ENCODE measurements at regions not wholly inside any gene's neighbourhood (a gene's known extent, or its start where the extent isn't known, plus 50 kb on each side); places are given as distances from the start of the nearest gene placed in this dataset.
"Not testable (repeated sequence)": the region's sequence is repeated elsewhere in the genome, so short reads cannot be mapped to it uniquely, and the experiment has no call there.

DNA sequence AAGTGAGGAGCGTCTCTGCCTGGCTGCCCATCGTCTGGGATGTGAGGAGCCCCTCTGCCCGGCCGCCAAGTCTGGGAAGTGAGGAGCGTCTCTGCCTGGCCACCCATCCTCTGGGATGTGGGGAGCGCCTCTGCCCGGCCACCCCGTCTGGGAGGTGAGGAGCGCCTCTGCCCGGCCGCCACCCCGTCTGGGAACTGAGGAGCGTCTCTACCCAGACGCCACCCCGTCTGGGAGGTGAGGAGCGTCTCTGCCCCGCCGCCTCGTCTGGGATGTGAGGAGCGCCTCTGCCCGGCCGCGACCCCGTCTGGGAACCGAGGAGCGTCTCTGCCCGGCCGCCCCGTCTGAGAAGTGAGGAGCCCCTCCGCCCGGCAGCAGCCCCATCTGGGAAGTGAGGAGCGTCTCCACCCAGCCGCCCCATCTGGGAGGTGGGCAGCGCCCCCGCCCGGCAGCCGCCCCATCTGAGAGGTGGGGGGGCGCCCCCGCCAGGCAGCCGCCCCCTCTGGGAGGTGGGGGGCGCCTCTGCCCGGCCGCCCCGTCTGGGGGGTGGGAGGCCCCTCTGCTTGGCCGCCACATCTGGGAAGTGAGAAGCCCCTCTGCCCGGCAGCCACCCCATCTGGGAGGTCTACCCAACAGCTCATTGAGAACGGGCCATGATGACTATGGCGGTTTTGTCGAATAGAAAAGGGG lies 228.4 kb downstream of the CAAP1 start:
- not testable (repeated sequence) for FAIRE-seq

DNA sequence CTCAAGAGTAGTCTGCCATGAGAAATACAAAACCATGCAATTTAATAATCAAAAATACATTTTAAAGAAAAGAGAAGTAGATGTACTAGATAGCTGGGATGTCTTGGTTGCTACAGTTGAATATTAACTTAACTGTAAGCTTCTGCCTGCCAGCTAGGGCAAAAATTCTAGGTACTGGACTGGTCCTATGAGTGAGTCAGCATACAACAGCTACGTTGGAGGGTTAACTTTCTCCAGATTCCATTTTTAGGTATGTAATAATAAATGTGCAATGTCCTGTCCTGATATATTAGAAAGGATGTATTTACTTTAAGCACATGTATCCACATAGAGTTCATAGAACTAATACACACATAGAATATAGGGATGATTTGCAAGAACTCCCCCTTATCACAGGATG lies 230.1 kb downstream of the CAAP1 start:
- FAIRE-seq, result no peak

DNA sequence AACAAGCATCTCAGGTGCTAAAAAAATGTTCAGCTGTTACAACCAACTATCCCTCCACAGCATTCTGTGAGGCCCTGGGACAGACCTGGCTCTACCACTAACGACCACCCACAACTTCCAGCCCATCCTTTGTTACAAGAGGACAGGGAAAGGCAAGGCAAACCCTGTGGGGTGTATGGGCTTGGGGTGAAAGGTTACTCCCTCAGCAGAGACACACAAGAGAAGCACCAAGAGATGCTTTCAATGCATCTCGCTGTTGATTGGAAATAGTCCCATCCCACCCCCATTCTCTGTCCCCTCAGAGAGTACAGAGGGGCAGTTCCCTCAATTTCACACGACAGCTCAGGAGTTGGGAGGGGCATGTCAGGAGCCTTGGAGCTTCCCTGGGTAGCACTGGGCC lies 234.1 kb downstream of the CAAP1 start:
- no peak for FAIRE-seq

GRCh38 chr9:26657958-26658357 lies 234.6 kb downstream of the CAAP1 start:
- no peak for FAIRE-seq

DNA sequence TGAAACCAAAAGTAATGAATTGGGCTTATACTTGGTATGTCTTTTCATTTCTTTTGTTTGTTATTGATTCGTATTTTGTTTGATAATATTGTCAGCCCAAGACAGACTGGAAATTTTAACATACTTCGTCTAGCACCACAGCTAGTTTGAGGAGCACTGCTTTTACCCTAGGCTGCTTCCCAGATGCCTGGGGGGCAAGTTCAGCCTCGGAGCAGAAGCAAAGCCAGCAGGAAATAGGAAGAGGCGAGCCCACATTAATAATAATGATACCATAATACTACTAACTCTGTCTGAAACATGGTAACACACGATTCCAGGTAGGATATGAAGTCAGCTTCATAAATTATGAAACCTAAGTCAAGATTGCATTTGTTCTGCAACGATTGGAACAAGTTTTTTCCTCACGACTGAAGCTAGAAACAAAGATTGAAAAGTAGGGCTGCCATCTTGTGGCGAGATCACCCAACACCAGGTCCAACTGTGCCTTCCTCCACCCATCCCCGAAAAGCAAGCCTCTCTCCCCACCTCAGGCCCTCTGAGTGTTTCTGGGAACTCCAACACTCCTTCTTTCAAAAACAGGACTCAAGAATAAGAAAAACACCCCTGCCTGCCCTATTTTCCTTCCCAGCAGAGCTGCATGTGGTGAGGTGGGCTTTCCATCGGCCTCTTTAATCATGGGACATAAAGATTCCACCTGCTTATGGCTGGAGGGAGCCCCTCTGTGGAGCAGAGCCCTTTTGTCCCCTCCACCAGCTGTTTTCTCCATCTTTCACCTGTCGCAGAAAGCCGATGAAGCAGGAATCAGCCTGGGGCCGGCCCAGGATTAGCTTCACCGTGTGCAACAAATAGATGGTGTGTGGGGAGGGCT lies 236.4 kb downstream of the CAAP1 start:
- FAIRE-seq, result no peak

DNA sequence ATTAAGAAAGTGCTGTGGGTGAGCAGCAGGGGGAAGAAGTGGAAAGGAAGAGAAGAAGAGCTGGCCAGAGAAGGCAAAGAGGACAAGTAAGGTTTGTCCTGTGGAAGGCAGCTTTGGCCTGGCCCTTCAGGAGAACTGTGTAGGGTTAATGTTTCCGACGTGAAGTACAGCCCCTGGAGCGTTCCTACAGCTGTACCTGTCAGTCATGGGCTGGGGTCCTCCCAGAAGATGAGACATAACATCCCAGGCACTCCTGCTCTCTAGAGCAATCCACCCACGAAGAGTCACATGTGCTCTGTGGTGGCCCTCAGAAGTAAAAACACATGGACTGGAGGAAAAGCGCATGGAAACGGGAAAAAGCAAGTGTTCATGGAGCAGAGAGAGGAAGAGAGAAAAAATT lies 237.4 kb downstream of the CAAP1 start:
- no peak for FAIRE-seq

- FAIRE-seq, result no peak
Observed at GRCh38 chr9:26650325-26650724, 242.3 kb downstream of the CAAP1 start.

DNA sequence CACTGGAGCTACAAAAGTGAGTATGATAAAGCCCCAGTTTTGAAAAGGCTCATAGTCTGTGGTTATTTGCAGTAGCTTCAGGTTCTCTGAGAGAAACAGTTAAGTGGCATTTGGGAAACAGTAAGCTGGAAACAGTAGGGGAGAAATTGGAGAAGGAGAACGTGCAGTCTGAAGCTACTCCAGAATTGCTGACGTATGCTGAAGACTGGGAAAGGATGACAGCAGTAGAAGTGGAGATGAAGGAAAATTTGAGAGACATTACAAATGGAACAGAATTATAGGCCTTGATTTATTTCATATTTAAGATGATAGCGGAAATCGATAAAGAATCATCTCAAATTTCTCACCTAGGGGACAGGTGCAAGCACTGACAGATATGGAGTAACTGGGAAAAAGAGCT lies 248.8 kb downstream of the CAAP1 start:
- no peak for FAIRE-seq

GRCh38 chr9:26639761-26640160 lies 252.8 kb downstream of the CAAP1 start:
- no peak for FAIRE-seq

DNA sequence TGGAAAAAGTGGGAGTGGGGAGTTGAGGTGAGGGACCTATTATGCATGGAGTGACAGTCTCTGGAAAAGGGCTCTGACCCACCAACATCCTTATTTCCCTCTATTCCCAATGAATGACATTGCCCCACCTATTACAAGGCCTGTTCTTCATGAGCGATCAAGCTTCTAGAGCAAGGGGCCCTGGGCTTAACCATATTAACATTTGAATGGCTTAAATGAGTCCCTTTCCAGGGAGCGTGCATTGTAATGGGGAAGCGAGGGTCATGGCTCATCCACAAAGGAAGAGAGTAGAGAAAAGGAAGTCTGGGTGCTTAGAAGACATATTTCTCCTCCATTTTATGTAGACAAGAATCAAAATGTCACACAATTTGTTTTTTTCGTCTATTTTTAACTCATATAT lies 255.5 kb downstream of the CAAP1 start:
- no peak for FAIRE-seq

- not testable (repeated sequence) for FAIRE-seq
Observed at GRCh38 chr9:26613851-26614350, 278.7 kb downstream of the CAAP1 start.

DNA sequence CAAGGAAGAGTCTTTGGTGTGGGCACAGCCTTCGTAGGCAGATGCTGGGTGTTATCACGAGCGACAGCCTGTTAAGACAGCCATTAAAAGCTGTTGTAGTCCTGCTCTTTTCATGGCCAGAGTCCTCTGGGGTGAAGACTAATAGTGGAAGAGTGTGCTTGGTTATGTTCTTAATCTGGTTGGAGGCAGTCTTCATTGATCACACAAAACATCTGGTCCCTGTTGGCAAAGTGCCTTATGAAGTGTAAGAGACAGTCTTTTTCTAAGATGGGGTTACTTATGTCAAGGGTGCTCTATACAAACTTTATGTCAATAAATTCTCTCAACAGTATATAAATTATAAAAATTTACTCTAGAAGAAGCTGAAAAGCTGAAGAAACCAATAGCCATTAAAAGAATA lies 280.4 kb downstream of the CAAP1 start:
- no peak for FAIRE-seq

- FAIRE-seq, result no peak
Observed at GRCh38 chr9:26606756-26607155, 285.8 kb downstream of the CAAP1 start.

DNA sequence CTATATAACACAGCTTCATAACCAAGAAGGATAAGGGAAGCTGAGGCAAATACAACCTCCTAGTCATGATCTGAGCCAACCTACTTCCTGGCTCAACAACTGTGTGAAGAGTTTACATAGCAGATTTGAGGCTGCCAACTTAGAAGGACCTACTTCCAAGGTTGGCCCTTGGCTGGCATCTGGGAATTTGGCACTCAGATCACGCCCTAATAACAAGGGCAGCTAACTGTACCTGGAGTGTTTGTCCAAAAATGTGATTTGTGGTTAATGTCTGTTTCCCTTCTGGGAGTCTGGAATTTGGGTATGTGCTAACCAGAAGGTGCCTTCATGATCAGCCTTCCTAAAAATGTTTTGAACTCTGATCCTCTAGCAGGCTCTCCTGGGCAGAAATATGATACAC lies 287.2 kb downstream of the CAAP1 start:
- no peak for FAIRE-seq

GRCh38 chr9:26604076-26604662 lies 288.4 kb downstream of the CAAP1 start:
- no peak for FAIRE-seq

DNA sequence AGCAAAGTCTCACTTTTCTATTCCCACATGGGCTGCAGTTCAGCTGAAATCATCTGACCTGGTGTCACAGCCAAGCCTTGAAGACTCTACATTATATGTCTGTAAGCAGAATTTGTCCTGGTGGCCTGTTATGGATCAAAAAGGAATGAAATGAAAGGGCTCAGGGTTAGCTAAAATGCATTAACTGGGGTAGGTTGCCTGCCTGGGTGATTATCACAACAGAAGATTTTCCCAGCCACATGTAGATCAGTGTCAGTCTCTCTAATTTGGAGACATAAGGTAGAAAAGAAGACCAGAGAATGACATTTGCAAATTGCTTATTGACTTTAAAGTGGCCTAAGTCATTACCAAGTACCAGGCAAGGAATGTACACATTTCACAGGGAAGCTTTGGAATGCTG lies 289.0 kb downstream of the CAAP1 start:
- no peak for FAIRE-seq

- FAIRE-seq, result no peak
Observed at GRCh38 chr9:26597542-26598149, 295.0 kb downstream of the CAAP1 start.

- FAIRE-seq, result no peak
Observed at GRCh38 chr9:26579056-26579455, 313.5 kb downstream of the CAAP1 start.

DNA sequence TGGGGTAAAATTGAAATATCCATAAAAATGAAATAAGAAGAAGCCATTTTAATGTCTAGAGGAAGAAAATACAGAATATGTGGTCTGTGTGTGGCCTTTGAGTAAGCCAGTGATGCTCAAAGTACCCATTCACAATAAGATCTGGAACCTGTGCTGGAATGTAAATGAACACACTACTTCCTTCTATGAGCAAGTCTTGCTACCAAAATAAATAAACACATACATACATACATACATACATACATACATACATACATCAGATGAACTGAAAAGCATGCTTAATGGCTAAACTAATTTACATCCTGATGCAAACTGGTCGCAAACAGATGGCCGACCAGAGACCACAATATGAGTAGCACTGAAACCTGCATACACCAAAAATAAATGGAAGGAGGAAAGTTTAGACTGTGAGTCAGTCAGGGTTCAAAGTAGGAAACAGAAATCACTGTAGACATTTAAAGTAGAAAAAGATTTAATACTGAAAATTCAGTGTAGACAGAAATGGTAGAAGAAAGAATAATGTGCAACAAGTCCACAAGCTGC lies 317.6 kb downstream of the CAAP1 start:
- no peak for FAIRE-seq

DNA sequence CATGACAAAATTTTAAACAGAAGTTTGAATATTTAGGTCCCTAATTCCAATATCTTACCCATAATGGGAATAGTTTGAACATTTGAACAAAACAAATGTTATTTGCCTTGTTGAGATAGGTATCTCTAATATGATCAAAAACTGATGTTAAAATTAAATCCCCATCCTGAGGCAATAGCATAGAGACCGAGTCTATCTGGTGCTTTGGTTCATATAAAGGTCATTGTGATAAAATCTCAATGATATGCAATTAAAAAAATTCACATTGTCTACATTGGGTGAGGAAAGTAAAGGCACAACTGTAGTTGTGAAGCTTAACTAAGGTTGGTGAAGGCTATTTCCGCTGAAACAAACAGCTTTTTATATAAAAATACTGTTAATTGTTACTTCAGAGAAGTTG lies 318.3 kb downstream of the CAAP1 start:
- FAIRE-seq, result no peak

DNA sequence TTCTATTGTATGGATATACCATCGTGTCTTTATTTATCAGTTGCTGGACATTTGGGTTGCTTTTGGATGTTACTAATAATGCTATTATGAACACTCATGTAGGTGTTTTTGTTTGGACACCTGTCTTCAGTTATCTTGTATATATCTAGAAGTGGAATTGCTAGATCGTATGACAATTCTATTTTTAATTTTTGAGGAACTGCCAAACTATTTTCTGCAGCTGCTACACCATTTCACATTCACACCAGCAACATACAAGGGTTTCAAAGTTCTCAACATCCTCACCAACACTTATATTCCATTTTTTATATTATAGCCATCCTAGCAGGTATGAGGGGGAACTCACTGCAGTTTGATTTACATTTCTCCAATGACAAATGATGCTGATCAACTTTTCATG lies 324.6 kb downstream of the CAAP1 start:
- FAIRE-seq, result no peak

GRCh38 chr9:26566141-26566540 lies 326.5 kb downstream of the CAAP1 start:
- FAIRE-seq, result no peak

DNA sequence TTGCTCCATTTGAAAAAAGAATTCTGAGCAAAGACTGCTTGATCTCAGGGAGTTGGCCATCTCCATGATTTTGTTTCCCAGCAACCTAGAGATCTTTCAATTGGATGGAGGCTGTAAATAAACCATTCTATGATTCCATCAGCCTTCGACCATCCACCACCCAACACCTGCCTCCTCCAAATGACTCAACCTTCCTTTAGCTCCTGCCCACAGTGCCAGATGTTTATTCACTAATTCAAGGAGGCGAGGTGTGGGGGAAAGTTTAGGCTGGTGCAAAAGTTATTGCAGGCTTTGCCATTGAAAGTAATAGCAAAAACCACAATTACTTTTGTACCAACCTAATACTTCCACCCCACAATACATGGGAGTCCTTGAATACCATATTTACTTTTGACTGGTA lies 327.5 kb downstream of the CAAP1 start:
- FAIRE-seq, result no peak

Measured in colon (tissue), 2 donors.